ENCODE measurements at regions not wholly inside any gene's neighbourhood (a gene's known extent, or its start where the extent isn't known, plus 50 kb on each side); places are given as distances from the start of the nearest gene placed in this dataset.
A peak's percentile ranks its signal among the peaks of the same experiment; 100 is the strongest.

- TF ChIP-seq RAD21 (IDR thresholded peaks at IDR 0.05; ENCODE audit: low read depth): no peak
- no peak for TF ChIP-seq USF1 (IDR thresholded peaks at IDR 0.05)
- no peak for TF ChIP-seq REST (IDR thresholded peaks at IDR 0.05; ENCODE audit: low read depth)
- TF ChIP-seq MAX (IDR thresholded peaks at IDR 0.05): no peak
- TF ChIP-seq NFIC (IDR thresholded peaks at IDR 0.05): no peak
- TF ChIP-seq EP300 (IDR thresholded peaks at IDR 0.05; ENCODE audit: borderline replicate concordance): no peak
- no peak for TF ChIP-seq TEAD4 (IDR thresholded peaks at IDR 0.05)
- TF ChIP-seq CREB1 (IDR thresholded peaks at IDR 0.05; ENCODE audit: low read depth): no peak
- TF ChIP-seq YY1 (IDR thresholded peaks at IDR 0.05; ENCODE audit: low read depth): no peak
- no peak for TF ChIP-seq EGR1 (IDR thresholded peaks at IDR 0.05)
- no peak for TF ChIP-seq CEBPB (IDR thresholded peaks at IDR 0.05)
- no peak for TF ChIP-seq TCF12 (IDR thresholded peaks at IDR 0.05; ENCODE audit: low read depth)
- no peak for TF ChIP-seq ZBTB7A (IDR thresholded peaks at IDR 0.05; ENCODE audit: low read depth)
- TF ChIP-seq FOXM1 (IDR thresholded peaks at IDR 0.05; ENCODE audit: borderline replicate concordance, low read depth): no peak
- no peak for TF ChIP-seq TAF1 (IDR thresholded peaks at IDR 0.05; ENCODE audit: low read depth)
These were observed 1024.9 kb downstream of the TMEM121 start for GRCh38 chr14:106551265-106551664.

GRCh38 chr14:106556665-106557289 lies 1030.4 kb downstream of the TMEM121 start:
- no peak for TF ChIP-seq CEBPB (IDR thresholded peaks at IDR 0.05)
- TF ChIP-seq RAD21 (IDR thresholded peaks at IDR 0.05; ENCODE audit: low read depth): peak; percentile 24; the same call in 1 of the 2 replicates

- TF ChIP-seq YY1 (IDR thresholded peaks at IDR 0.05; ENCODE audit: low read depth) (no peak), TAF1 (IDR thresholded peaks at IDR 0.05; ENCODE audit: low read depth) (no peak), REST (IDR thresholded peaks at IDR 0.05; ENCODE audit: low read depth) (no peak), EP300 (IDR thresholded peaks at IDR 0.05; ENCODE audit: borderline replicate concordance) (no peak), EGR1 (IDR thresholded peaks at IDR 0.05) (no peak), FOXM1 (IDR thresholded peaks at IDR 0.05; ENCODE audit: borderline replicate concordance, low read depth) (no peak), MAX (IDR thresholded peaks at IDR 0.05) (no peak), TCF12 (IDR thresholded peaks at IDR 0.05; ENCODE audit: low read depth) (no peak), USF1 (IDR thresholded peaks at IDR 0.05) (no peak), CREB1 (IDR thresholded peaks at IDR 0.05; ENCODE audit: low read depth) (no peak), RAD21 (IDR thresholded peaks at IDR 0.05; ENCODE audit: low read depth) (no peak), TEAD4 (IDR thresholded peaks at IDR 0.05) (no peak), ZBTB7A (IDR thresholded peaks at IDR 0.05; ENCODE audit: low read depth) (no peak), CEBPB (IDR thresholded peaks at IDR 0.05) (no peak)
These were observed 1036.1 kb downstream of the TMEM121 start for GRCh38 chr14:106562451-106562850.

GRCh38 chr14:106564058-106564643 lies 1037.8 kb downstream of the TMEM121 start:
- no peak for TF ChIP-seq TAF1 (IDR thresholded peaks at IDR 0.05; ENCODE audit: low read depth)
- TF ChIP-seq RAD21 (IDR thresholded peaks at IDR 0.05; ENCODE audit: low read depth): peak; percentile 28; the same call in 1 of the 2 replicates
- no peak for TF ChIP-seq EP300 (IDR thresholded peaks at IDR 0.05; ENCODE audit: borderline replicate concordance)

GRCh38 chr14:106578481-106578880 lies 1052.1 kb downstream of the TMEM121 start:
- no peak for TF ChIP-seq REST (IDR thresholded peaks at IDR 0.05; ENCODE audit: low read depth)
- TF ChIP-seq YY1 (IDR thresholded peaks at IDR 0.05; ENCODE audit: low read depth): no peak
- TF ChIP-seq CEBPB (IDR thresholded peaks at IDR 0.05): no peak
- no peak for TF ChIP-seq MAX (IDR thresholded peaks at IDR 0.05)
- TF ChIP-seq CREB1 (IDR thresholded peaks at IDR 0.05; ENCODE audit: low read depth): no peak
- TF ChIP-seq RAD21 (IDR thresholded peaks at IDR 0.05; ENCODE audit: low read depth): no peak
- no peak for TF ChIP-seq TAF1 (IDR thresholded peaks at IDR 0.05; ENCODE audit: low read depth)
- TF ChIP-seq ZBTB7A (IDR thresholded peaks at IDR 0.05; ENCODE audit: low read depth): no peak
- no peak for TF ChIP-seq FOXM1 (IDR thresholded peaks at IDR 0.05; ENCODE audit: borderline replicate concordance, low read depth)
- TF ChIP-seq EGR1 (IDR thresholded peaks at IDR 0.05): no peak
- TF ChIP-seq USF1 (IDR thresholded peaks at IDR 0.05): no peak
- TF ChIP-seq TEAD4 (IDR thresholded peaks at IDR 0.05): no peak
- TF ChIP-seq TCF12 (IDR thresholded peaks at IDR 0.05; ENCODE audit: low read depth): no peak
- TF ChIP-seq EP300 (IDR thresholded peaks at IDR 0.05; ENCODE audit: borderline replicate concordance): no peak
- TF ChIP-seq NFIC (IDR thresholded peaks at IDR 0.05): no peak
